HCT116 (cell line): ENCODE measurements at regions not wholly inside any gene's neighbourhood (a gene's known extent, or its start where the extent isn't known, plus 50 kb on each side); places are given as distances from the start of the nearest gene placed in this dataset.

Source experiments
- CEBPB ChIP-seq: IDR thresholded peaks from 2 replicates; pipeline ENCODE4 v1.6.1; 2012; ENCODE audit warnings: low read depth
- ELF1 ChIP-seq: IDR thresholded peaks from 2 replicates; pipeline ENCODE4 v1.6.1; 2012; ENCODE audit warnings: low read depth, borderline replicate concordance
- EZH2 ChIP-seq: fragments of 200-600 bp; sonication (generic); IDR thresholded peaks from 2 replicates; pipeline ENCODE4 v1.6.1; 2017; ENCODE audit warnings: antibody characterized with exemption, mixed run types
- MAX ChIP-seq: IDR thresholded peaks from 2 replicates; pipeline ENCODE4 v1.6.1; 2012
- POLR2A ChIP-seq: IDR thresholded peaks from 2 replicates; pipeline ENCODE4 v1.7.0; 2011; ENCODE audit warnings: borderline replicate concordance; ENCODE audit not compliant: insufficient read depth, insufficient read length; ENCODE audit errors: extremely low read depth
- POLR2AphosphoS5 ChIP-seq: IDR thresholded peaks from 2 replicates; pipeline ENCODE4 v1.6.1; 2011; ENCODE audit warnings: mild to moderate bottlenecking, low read depth, low read length, moderate library complexity
- RAD21 ChIP-seq: IDR thresholded peaks from 2 replicates; pipeline ENCODE4 v1.6.1; 2012; ENCODE audit warnings: low read depth, mild to moderate bottlenecking
- SIN3A ChIP-seq: IDR thresholded peaks from 2 replicates; pipeline ENCODE4 v1.6.1; 2012; ENCODE audit warnings: low read depth
- SP1 ChIP-seq: IDR thresholded peaks from 2 replicates; pipeline ENCODE4 v1.6.1; 2012; ENCODE audit warnings: low read depth
- SRF ChIP-seq: IDR thresholded peaks from 2 replicates; pipeline ENCODE4 v1.6.1; 2012; ENCODE audit warnings: low read depth
- ZNF274 ChIP-seq: fragments of 200-500 bp; sonication (Bioruptor generic); IDR thresholded peaks from 2 replicates; pipeline ENCODE4 v1.6.1; 2014; ENCODE audit warnings: mild to moderate bottlenecking, low read depth, low read length, inconsistent platforms
- TF ChIP-seq, protein P1 (sequence below), 3 experiments: fragments of 200-600 bp in 1 of 3; sonication (generic) in 1 of 3; IDR thresholded peaks in 2 of 3; conservative IDR thresholded peaks in 1 of 3; 2 replicates each; pipeline ENCODE4 v1.5.1; 2012 to 2017; ENCODE audit warnings: low read depth in 2 of 3, low read length in 2 of 3, antibody characterized with exemption in 1 of 3, borderline replicate concordance in 1 of 3, control low read depth in 1 of 3, mild to moderate bottlenecking in 1 of 3, mixed read lengths in 1 of 3, mixed run types in 1 of 3, moderate library complexity in 1 of 3; ENCODE audit not compliant: insufficient read depth in 1 of 3
- TF ChIP-seq, protein P2 (sequence below): IDR thresholded peaks from 2 replicates; pipeline ENCODE4 v1.6.1; 2012; ENCODE audit warnings: low read depth
- TF ChIP-seq, protein P3 (sequence below): IDR thresholded peaks from 2 replicates; pipeline ENCODE4 v1.6.1; 2011; ENCODE audit warnings: mild to moderate bottlenecking, low read length, moderate library complexity; ENCODE audit not compliant: insufficient replicate concordance; ENCODE audit errors: extremely low read depth

GRCh38 chr5:118195211-118195610 lies 793.1 kb downstream of the DTWD2 start:
- TF ChIP-seq, protein P1, sequence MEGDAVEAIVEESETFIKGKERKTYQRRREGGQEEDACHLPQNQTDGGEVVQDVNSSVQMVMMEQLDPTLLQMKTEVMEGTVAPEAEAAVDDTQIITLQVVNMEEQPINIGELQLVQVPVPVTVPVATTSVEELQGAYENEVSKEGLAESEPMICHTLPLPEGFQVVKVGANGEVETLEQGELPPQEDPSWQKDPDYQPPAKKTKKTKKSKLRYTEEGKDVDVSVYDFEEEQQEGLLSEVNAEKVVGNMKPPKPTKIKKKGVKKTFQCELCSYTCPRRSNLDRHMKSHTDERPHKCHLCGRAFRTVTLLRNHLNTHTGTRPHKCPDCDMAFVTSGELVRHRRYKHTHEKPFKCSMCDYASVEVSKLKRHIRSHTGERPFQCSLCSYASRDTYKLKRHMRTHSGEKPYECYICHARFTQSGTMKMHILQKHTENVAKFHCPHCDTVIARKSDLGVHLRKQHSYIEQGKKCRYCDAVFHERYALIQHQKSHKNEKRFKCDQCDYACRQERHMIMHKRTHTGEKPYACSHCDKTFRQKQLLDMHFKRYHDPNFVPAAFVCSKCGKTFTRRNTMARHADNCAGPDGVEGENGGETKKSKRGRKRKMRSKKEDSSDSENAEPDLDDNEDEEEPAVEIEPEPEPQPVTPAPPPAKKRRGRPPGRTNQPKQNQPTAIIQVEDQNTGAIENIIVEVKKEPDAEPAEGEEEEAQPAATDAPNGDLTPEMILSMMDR (IDR thresholded peaks at IDR 0.05 in 2 of 3, conservative IDR thresholded peaks at IDR 0.05 in 1 of 3; ENCODE audit: borderline replicate concordance in 1 of 3, insufficient read depth in 1 of 3, low read depth in 2 of 3, low read length in 2 of 3), result no peak
- TF ChIP-seq POLR2AphosphoS5 (no peak), POLR2A (no peak), SIN3A (no peak), SP1 (no peak), ZNF274 (no peak), ELF1 (no peak), EZH2 (no peak), SRF (no peak), MAX (no peak), RAD21 (no peak), CEBPB (no peak)
- TF ChIP-seq, protein P2, sequence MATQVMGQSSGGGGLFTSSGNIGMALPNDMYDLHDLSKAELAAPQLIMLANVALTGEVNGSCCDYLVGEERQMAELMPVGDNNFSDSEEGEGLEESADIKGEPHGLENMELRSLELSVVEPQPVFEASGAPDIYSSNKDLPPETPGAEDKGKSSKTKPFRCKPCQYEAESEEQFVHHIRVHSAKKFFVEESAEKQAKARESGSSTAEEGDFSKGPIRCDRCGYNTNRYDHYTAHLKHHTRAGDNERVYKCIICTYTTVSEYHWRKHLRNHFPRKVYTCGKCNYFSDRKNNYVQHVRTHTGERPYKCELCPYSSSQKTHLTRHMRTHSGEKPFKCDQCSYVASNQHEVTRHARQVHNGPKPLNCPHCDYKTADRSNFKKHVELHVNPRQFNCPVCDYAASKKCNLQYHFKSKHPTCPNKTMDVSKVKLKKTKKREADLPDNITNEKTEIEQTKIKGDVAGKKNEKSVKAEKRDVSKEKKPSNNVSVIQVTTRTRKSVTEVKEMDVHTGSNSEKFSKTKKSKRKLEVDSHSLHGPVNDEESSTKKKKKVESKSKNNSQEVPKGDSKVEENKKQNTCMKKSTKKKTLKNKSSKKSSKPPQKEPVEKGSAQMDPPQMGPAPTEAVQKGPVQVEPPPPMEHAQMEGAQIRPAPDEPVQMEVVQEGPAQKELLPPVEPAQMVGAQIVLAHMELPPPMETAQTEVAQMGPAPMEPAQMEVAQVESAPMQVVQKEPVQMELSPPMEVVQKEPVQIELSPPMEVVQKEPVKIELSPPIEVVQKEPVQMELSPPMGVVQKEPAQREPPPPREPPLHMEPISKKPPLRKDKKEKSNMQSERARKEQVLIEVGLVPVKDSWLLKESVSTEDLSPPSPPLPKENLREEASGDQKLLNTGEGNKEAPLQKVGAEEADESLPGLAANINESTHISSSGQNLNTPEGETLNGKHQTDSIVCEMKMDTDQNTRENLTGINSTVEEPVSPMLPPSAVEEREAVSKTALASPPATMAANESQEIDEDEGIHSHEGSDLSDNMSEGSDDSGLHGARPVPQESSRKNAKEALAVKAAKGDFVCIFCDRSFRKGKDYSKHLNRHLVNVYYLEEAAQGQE, result no peak
- TF ChIP-seq, protein P3, sequence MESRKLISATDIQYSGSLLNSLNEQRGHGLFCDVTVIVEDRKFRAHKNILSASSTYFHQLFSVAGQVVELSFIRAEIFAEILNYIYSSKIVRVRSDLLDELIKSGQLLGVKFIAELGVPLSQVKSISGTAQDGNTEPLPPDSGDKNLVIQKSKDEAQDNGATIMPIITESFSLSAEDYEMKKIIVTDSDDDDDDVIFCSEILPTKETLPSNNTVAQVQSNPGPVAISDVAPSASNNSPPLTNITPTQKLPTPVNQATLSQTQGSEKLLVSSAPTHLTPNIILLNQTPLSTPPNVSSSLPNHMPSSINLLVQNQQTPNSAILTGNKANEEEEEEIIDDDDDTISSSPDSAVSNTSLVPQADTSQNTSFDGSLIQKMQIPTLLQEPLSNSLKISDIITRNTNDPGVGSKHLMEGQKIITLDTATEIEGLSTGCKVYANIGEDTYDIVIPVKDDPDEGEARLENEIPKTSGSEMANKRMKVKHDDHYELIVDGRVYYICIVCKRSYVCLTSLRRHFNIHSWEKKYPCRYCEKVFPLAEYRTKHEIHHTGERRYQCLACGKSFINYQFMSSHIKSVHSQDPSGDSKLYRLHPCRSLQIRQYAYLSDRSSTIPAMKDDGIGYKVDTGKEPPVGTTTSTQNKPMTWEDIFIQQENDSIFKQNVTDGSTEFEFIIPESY, result no peak
